Dedifferentiated amniotic fluid mesenchymal stem cell (primary cell): ENCODE measurements at regions not wholly inside any gene's neighbourhood (a gene's known extent, or its start where the extent isn't known, plus 50 kb on each side); places are given as distances from the start of the nearest gene placed in this dataset.
"Not testable (repeated sequence)": the region's sequence is repeated elsewhere in the genome, so short reads cannot be mapped to it uniquely, and the experiment has no call there.

ENCODE experiments used
- DNase-seq: peaks from one replicate; pipeline ENCODE4 v3.0.0-alpha.2; 2016; ENCODE audit errors: extremely low spot score

- no peak for DNase-seq
Measured at GRCh38 chr1:184183919-184184318, 132.4 kb downstream of the TSEN15 start.

- DNase-seq: not testable (repeated sequence)
Measured at GRCh38 chr1:184184614-184185013, 133.1 kb downstream of the TSEN15 start.

GRCh38 chr1:184185347-184185746 is 133.8 kb downstream of the TSEN15 start:
- no peak for DNase-seq

GRCh38 chr1:184186167-184186566 is 134.6 kb downstream of the TSEN15 start:
- no peak for DNase-seq

GRCh38 chr1:184187097-184187496 is 135.6 kb downstream of the TSEN15 start:
- no peak for DNase-seq

GRCh38 chr1:184188037-184188436 is 136.5 kb downstream of the TSEN15 start:
- no peak for DNase-seq

- DNase-seq: no peak
Measured at GRCh38 chr1:184189361-184189760, 137.8 kb downstream of the TSEN15 start.

GRCh38 chr1:184190616-184191015 is 139.1 kb downstream of the TSEN15 start:
- no peak for DNase-seq

- DNase-seq: peak; percentile 69
Measured at GRCh38 chr1:184191181-184191621, 139.7 kb downstream of the TSEN15 start.

- no peak for DNase-seq
Measured at GRCh38 chr1:184192796-184193195, 141.3 kb downstream of the TSEN15 start.

- no peak for DNase-seq
Measured at GRCh38 chr1:184193451-184193850, 141.9 kb downstream of the TSEN15 start.

- no peak for DNase-seq
Measured at GRCh38 chr1:184194236-184194635, 142.7 kb downstream of the TSEN15 start.

- not testable (repeated sequence) for DNase-seq
Measured at GRCh38 chr1:184195722-184196121, 144.2 kb downstream of the TSEN15 start.

- no peak for DNase-seq
Measured at GRCh38 chr1:184197831-184198230, 146.3 kb downstream of the TSEN15 start.

GRCh38 chr1:184199036-184199435 is 147.5 kb downstream of the TSEN15 start:
- DNase-seq: no peak

- no peak for DNase-seq
Measured at GRCh38 chr1:184199438-184200085, 148.0 kb downstream of the TSEN15 start.

GRCh38 chr1:184208622-184209021 is 157.1 kb downstream of the TSEN15 start:
- DNase-seq: no peak

- DNase-seq: peak; percentile 21
Measured at GRCh38 chr1:184210031-184210430, 158.5 kb downstream of the TSEN15 start.

GRCh38 chr1:184210862-184211261 is 159.3 kb downstream of the TSEN15 start:
- no peak for DNase-seq

GRCh38 chr1:184212649-184213314 is 161.3 kb downstream of the TSEN15 start:
- peak; percentile 59 for DNase-seq

- no peak for DNase-seq
Measured at GRCh38 chr1:184214128-184214527, 162.6 kb downstream of the TSEN15 start.

GRCh38 chr1:184215274-184215925 is 163.9 kb downstream of the TSEN15 start:
- no peak for DNase-seq
